Activated naive CD4-positive, alpha-beta T cell treated with anti-CD3 and anti-CD28 coated beads for 36 hours (primary cell): ENCODE measurements at regions not wholly inside any gene's neighbourhood (a gene's known extent, or its start where the extent isn't known, plus 50 kb on each side); places are given as distances from the start of the nearest gene placed in this dataset.

Source experiments
- CTCF ChIA-PET: fragments of 350-600 bp; sonication (Branson Sonifier 250); formaldehyde crosslinking; loops from one replicate; lab custom pipeline; 2021; ENCODE audit warnings: antibody characterized with exemption; lab: Charles Lee
- DNase-seq: peaks from one replicate; pipeline ENCODE4 v3.0.0-alpha.2; 2020
- H3K27ac Mint-ChIP-seq: one replicate; pipeline ENCODE4 v1.8.0; 2021; ENCODE audit warnings: mild to moderate bottlenecking, mixed read lengths
- H3K27me3 Mint-ChIP-seq: one replicate; pipeline ENCODE4 v1.8.0; 2021; ENCODE audit warnings: low read depth, mixed read lengths
- H3K36me3 Mint-ChIP-seq: one replicate; pipeline ENCODE4 v1.8.0; 2021; ENCODE audit warnings: low read depth, mixed read lengths
- H3K4me1 Mint-ChIP-seq: one replicate; pipeline ENCODE4 v1.8.0; 2021; ENCODE audit warnings: low read depth, mixed read lengths
- H3K4me3 Mint-ChIP-seq: one replicate; pipeline ENCODE4 v1.8.0; 2021; ENCODE audit warnings: mild to moderate bottlenecking, moderate library complexity, mixed read lengths
- H3K9me3 Mint-ChIP-seq: one replicate; pipeline ENCODE4 v1.8.0; 2021; ENCODE audit warnings: mixed read lengths
- intact Hi-C: fragments of 100-400 bp; cut with micrococcal nuclease; formaldehyde crosslinking; loops from one replicate; pipeline ENCODE4 v1.15.1; 2023

GRCh38 chr18:39105104-39105503, 1539.5 kb upstream of the CELF4 start:
- H3K9me3 Mint-ChIP-seq, result peaks cover 2% of the 10 kb centered on the region
- H3K36me3 Mint-ChIP-seq, result no peaks in the 10 kb centered on the region
- intact Hi-C loops, result no loop called here
- no peaks in the 10 kb centered on the region for H3K27me3 Mint-ChIP-seq
- no peak for DNase-seq
- no peak overlapping the region for H3K4me3 Mint-ChIP-seq
- CTCF ChIA-PET, result interaction anchor here (1.0 kb wide), 1 partner anchor 12 kb away, joined by 7 read pairs; no protein-coding TSS in a partner anchor
- no peaks in the 10 kb centered on the region for H3K4me1 Mint-ChIP-seq
- H3K27ac Mint-ChIP-seq, result no peak overlapping the region

DNA sequence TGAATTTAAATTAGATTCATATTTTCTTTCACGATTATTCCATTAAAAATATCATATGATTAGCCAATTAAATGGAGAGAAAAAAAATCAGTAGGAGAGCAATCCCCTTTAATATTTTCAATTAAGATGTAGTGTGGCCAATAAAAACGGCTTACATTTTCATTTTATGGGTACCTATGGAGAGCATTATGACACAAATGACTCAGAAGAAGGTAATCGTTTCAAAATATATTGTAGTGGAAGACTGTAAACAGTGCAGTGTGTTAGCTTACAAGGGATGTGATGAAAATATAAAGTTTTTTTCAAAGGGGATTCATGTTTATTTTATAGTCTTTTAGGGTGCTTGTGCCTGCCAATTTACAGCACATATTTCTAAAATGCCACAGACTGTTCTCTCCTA, 1507.4 kb upstream of the CELF4 start:
- intact Hi-C loops, result no loop called here
- no peak for DNase-seq
- CTCF ChIA-PET, result no interaction called here
- H3K36me3 Mint-ChIP-seq, result no peaks in the 10 kb centered on the region
- H3K9me3 Mint-ChIP-seq, result peaks cover 1% of the 10 kb centered on the region
- H3K4me3 Mint-ChIP-seq, result no peak overlapping the region
- no peaks in the 10 kb centered on the region for H3K27me3 Mint-ChIP-seq
- H3K4me1 Mint-ChIP-seq, result no peaks in the 10 kb centered on the region
- no peak overlapping the region for H3K27ac Mint-ChIP-seq

- Mint-ChIP-seq H3K27ac (no peak overlapping the region), H3K4me1 (no peaks in the 10 kb centered on the region), H3K4me3 (no peak overlapping the region), H3K36me3 (no peaks in the 10 kb centered on the region), H3K9me3 (peaks cover 1% of the 10 kb centered on the region), H3K27me3 (no peaks in the 10 kb centered on the region)
- CTCF ChIA-PET, result no interaction called here
- DNase-seq, result no peak
- intact Hi-C loops, result no loop called here
Measured at GRCh38 chr18:39062426-39062825, 1496.8 kb upstream of the CELF4 start.

- no peaks in the 10 kb centered on the region for H3K36me3 Mint-ChIP-seq
- CTCF ChIA-PET, result no interaction called here
- intact Hi-C loops, result no loop called here
- no peaks in the 10 kb centered on the region for H3K27me3 Mint-ChIP-seq
- H3K9me3 Mint-ChIP-seq, result peaks cover 1% of the 10 kb centered on the region
- H3K4me3 Mint-ChIP-seq, result no peak overlapping the region
- DNase-seq, result no peak
- H3K27ac Mint-ChIP-seq, result no peak overlapping the region
- H3K4me1 Mint-ChIP-seq, result no peaks in the 10 kb centered on the region
Measured at GRCh38 chr18:39058386-39059000, 1492.9 kb upstream of the CELF4 start.

GRCh38 chr18:39057423-39058064, 1491.9 kb upstream of the CELF4 start:
- Mint-ChIP-seq H3K4me3 (no peak overlapping the region), H3K4me1 (no peaks in the 10 kb centered on the region), H3K27me3 (no peaks in the 10 kb centered on the region), H3K36me3 (no peaks in the 10 kb centered on the region), H3K27ac (no peak overlapping the region), H3K9me3 (peaks cover 1% of the 10 kb centered on the region)
- no peak for DNase-seq
- CTCF ChIA-PET, result no interaction called here
- intact Hi-C loops, result no loop called here

DNA sequence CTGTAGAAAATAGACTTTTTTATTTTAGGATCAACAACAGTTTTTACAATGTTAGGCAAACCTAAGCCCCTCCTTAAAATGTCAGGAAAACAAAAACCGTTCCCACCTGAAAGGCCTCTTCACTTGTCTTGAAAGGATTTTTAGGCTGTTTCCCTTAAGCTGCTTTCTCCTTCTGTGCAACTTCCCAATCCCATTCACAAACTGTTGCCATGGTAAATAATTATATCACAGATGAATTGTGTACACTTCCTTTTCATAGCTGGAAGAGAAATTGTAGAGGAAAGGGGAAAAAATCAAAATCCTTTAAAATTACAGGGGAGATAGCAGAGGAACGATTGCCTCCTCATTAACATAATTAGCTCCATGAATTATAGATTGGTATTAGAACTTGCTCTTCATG, 1488.0 kb upstream of the CELF4 start:
- H3K36me3 Mint-ChIP-seq, result no peaks in the 10 kb centered on the region
- H3K27ac Mint-ChIP-seq, result no peak overlapping the region
- CTCF ChIA-PET, result no interaction called here
- intact Hi-C loops, result no loop called here
- H3K4me3 Mint-ChIP-seq, result no peak overlapping the region
- H3K9me3 Mint-ChIP-seq, result peaks cover 4% of the 10 kb centered on the region
- no peaks in the 10 kb centered on the region for H3K4me1 Mint-ChIP-seq
- no peaks in the 10 kb centered on the region for H3K27me3 Mint-ChIP-seq
- no peak for DNase-seq

DNA sequence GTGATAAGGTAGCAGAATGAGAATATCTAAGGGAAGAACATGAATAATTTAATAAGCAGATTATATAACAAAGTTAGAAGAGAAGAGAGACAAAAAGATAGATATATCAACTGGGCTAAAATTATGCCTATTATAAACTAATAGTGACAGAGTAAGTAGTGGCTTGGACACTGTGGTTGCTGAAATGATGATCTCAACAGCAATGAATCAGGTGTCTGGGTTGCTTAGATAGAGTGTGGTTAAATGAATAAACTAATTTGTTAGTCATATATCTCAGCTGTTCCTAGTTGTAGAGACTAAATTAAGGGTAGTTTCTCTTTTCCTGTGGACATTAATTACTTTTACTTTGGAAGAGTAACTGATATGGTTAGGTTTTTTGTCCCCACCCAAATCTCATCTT, 1485.4 kb upstream of the CELF4 start:
- Mint-ChIP-seq H3K9me3 (peaks cover 5% of the 10 kb centered on the region), H3K27ac (no peak overlapping the region)

GRCh38 chr18:39039813-39040212, 1474.2 kb upstream of the CELF4 start:
- Mint-ChIP-seq H3K4me3 (no peak overlapping the region), H3K4me1 (no peaks in the 10 kb centered on the region), H3K27me3 (no peaks in the 10 kb centered on the region), H3K9me3 (no peaks in the 10 kb centered on the region), H3K27ac (no peak overlapping the region), H3K36me3 (no peaks in the 10 kb centered on the region)
- intact Hi-C loops, result no loop called here
- no peak for DNase-seq
- CTCF ChIA-PET, result no interaction called here

More for the DNA sequence above, 1485.4 kb upstream of the CELF4 start:
- CTCF ChIA-PET, result no interaction called here
- peaks cover 2% of the 10 kb centered on the region for H3K27me3 Mint-ChIP-seq
- no peaks in the 10 kb centered on the region for H3K4me1 Mint-ChIP-seq
- no peak for DNase-seq
- intact Hi-C loops, result no loop called here
- H3K36me3 Mint-ChIP-seq, result no peaks in the 10 kb centered on the region
- no peak overlapping the region for H3K4me3 Mint-ChIP-seq

- CTCF ChIA-PET, result no interaction called here
- no peak overlapping the region for H3K4me3 Mint-ChIP-seq
- H3K4me1 Mint-ChIP-seq, result no peaks in the 10 kb centered on the region
- H3K27me3 Mint-ChIP-seq, result no peaks in the 10 kb centered on the region
- no peak overlapping the region for H3K27ac Mint-ChIP-seq
- intact Hi-C loops, result no loop called here
- H3K36me3 Mint-ChIP-seq, result no peaks in the 10 kb centered on the region
- no peaks in the 10 kb centered on the region for H3K9me3 Mint-ChIP-seq
- no peak for DNase-seq
Measured at GRCh38 chr18:39037925-39038324, 1472.3 kb upstream of the CELF4 start.

DNA sequence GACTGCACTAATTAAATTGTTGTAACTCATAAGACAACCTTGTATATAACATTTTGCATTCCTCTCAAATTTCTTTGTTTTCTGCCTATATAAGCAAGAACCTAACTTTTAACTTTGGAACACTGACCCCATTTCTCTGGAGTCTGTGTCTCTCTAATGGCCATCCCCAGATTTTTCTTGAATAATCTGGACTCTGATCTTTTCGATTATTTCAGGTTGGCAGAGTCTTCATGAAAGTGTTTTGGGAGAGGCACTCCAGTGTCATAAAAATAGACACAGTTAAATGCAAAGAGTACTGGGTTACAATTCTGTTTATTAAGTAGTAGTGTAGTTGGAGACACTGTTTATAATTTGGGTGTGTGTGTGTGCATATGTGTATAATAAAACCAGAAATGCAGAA, 1467.7 kb upstream of the CELF4 start:
- Mint-ChIP-seq H3K27ac (no peak overlapping the region), H3K4me1 (no peaks in the 10 kb centered on the region), H3K27me3 (no peaks in the 10 kb centered on the region), H3K9me3 (peaks cover 3% of the 10 kb centered on the region), H3K4me3 (no peak overlapping the region), H3K36me3 (no peaks in the 10 kb centered on the region)
- intact Hi-C loops, result no loop called here
- no peak for DNase-seq
- CTCF ChIA-PET, result no interaction called here

DNA sequence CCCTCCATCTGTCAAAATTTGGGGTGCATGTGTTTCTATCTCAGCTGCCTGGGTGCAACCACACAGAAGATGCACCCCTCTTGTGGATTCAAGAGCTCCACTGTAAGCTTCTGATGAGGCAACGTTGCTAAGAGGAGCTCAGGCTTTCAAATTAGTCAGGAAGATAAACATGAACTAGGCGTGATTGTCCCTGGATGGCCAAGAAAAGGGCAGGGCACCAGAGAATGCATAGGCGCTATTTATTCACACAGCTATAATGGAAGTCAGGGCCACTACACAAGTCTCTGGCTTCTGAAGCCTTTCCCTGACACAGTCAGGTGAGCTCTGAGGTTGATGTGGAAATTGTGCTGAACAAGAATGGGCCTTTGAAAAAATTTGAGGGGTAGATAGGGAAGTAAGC, 1466.0 kb upstream of the CELF4 start:
- intact Hi-C loops, result no loop called here
- CTCF ChIA-PET, result no interaction called here
- no peaks in the 10 kb centered on the region for H3K4me1 Mint-ChIP-seq

GRCh38 chr18:39030124-39030655, 1464.6 kb upstream of the CELF4 start:
- H3K27ac Mint-ChIP-seq, result no peak overlapping the region
- no peaks in the 10 kb centered on the region for H3K27me3 Mint-ChIP-seq
- intact Hi-C loops, result no loop called here
- H3K4me1 Mint-ChIP-seq, result no peaks in the 10 kb centered on the region
- CTCF ChIA-PET, result no interaction called here
- H3K9me3 Mint-ChIP-seq, result peaks cover 3% of the 10 kb centered on the region
- H3K36me3 Mint-ChIP-seq, result no peaks in the 10 kb centered on the region
- DNase-seq, result no peak
- no peak overlapping the region for H3K4me3 Mint-ChIP-seq

More for the DNA sequence above, 1466.0 kb upstream of the CELF4 start:
- Mint-ChIP-seq H3K27ac (no peak overlapping the region), H3K4me3 (no peak overlapping the region), H3K36me3 (no peaks in the 10 kb centered on the region), H3K9me3 (peaks cover 3% of the 10 kb centered on the region), H3K27me3 (no peaks in the 10 kb centered on the region)
- DNase-seq, result no peak

GRCh38 chr18:39025531-39025930, 1459.9 kb upstream of the CELF4 start:
- Mint-ChIP-seq H3K27me3 (no peaks in the 10 kb centered on the region), H3K9me3 (peaks cover 1% of the 10 kb centered on the region), H3K4me3 (no peak overlapping the region), H3K4me1 (no peaks in the 10 kb centered on the region), H3K36me3 (no peaks in the 10 kb centered on the region), H3K27ac (no peak overlapping the region)
- DNase-seq, result no peak
- intact Hi-C loops, result no loop called here
- CTCF ChIA-PET, result no interaction called here
